H9 (cell line): ENCODE measurements at regions not wholly inside any gene's neighbourhood (a gene's known extent, or its start where the extent isn't known, plus 50 kb on each side); places are given as distances from the start of the nearest gene placed in this dataset.

ENCODE experiments used
- DNase-seq: peaks from one replicate; pipeline ENCODE4 v3.0.0-alpha.2; 2017
- H2AFZ ChIP-seq: one replicate; pipeline ENCODE4 v1.6.1; 2013; ENCODE audit warnings: mild to moderate bottlenecking, low read length, control low read depth, moderate library complexity
- H2AK5ac ChIP-seq: 2 replicates; pipeline ENCODE4 v1.6.1; 2013; ENCODE audit warnings: low read length, control low read depth, mixed read lengths; ENCODE audit not compliant: insufficient read length
- H2BK120ac ChIP-seq: one replicate; pipeline ENCODE4 v1.6.1; 2013; ENCODE audit warnings: low read depth, mild to moderate bottlenecking, low read length, control low read depth, inconsistent platforms; ENCODE audit not compliant: poor library complexity, severe bottlenecking
- H2BK12ac ChIP-seq: 2 replicates; pipeline ENCODE4 v1.6.1; 2013; ENCODE audit warnings: low read length, control low read depth, mixed read lengths, low read depth; ENCODE audit not compliant: insufficient read length
- H2BK15ac ChIP-seq: 2 replicates; pipeline ENCODE4 v1.6.1; 2013; ENCODE audit warnings: low read depth, low read length, control low read depth
- H2BK20ac ChIP-seq: one replicate; pipeline ENCODE4 v1.6.1; 2013; ENCODE audit warnings: low read depth, mild to moderate bottlenecking, low read length, control low read depth, inconsistent platforms; ENCODE audit not compliant: poor library complexity, severe bottlenecking
- H2BK5ac ChIP-seq: 2 replicates; pipeline ENCODE4 v1.6.1; 2013; ENCODE audit warnings: low read length, control low read depth, mixed read lengths; ENCODE audit not compliant: insufficient read length
- H3K14ac ChIP-seq: 2 replicates; pipeline ENCODE4 v1.6.1; 2013; ENCODE audit warnings: low read length, control low read depth; ENCODE audit not compliant: insufficient read depth
- H3K18ac ChIP-seq: 2 replicates; pipeline ENCODE4 v1.6.1; 2013; ENCODE audit warnings: low read depth, mild to moderate bottlenecking, mixed read lengths, low read length, control low read depth; ENCODE audit not compliant: insufficient read length
- H3K23ac ChIP-seq: 2 replicates; pipeline ENCODE4 v1.6.1; 2013; ENCODE audit warnings: low read length, control low read depth, mixed read lengths, low read depth; ENCODE audit not compliant: insufficient read length
- H3K23me2 ChIP-seq: 2 replicates; pipeline ENCODE4 v1.6.1; 2013; ENCODE audit warnings: low read depth, mild to moderate bottlenecking, mixed read lengths, low read length, control low read depth; ENCODE audit not compliant: insufficient read length, poor library complexity, severe bottlenecking
- H3K27ac ChIP-seq: 2 replicates; pipeline ENCODE4 v1.5.1; 2013; ENCODE audit warnings: low read length, control low read depth, mixed read lengths, low read depth; ENCODE audit not compliant: insufficient read length
- H3K27me3 ChIP-seq: 2 replicates; pipeline ENCODE4 v1.6.1; 2013; ENCODE audit warnings: low read length, control low read depth, inconsistent platforms; ENCODE audit not compliant: insufficient read depth
- H3K4ac ChIP-seq: 2 replicates; pipeline ENCODE4 v1.6.1; 2013; ENCODE audit warnings: low read depth, mild to moderate bottlenecking, control low read depth, inconsistent platforms, low read length, moderate library complexity
- H3K4me1 ChIP-seq: 2 replicates; pipeline ENCODE4 v1.6.1; 2013; ENCODE audit warnings: low read length, control low read depth, inconsistent platforms; ENCODE audit not compliant: insufficient read depth
- H3K4me2 ChIP-seq: 2 replicates; pipeline ENCODE4 v1.6.1; 2013; ENCODE audit warnings: low read length, control low read depth, mixed read lengths; ENCODE audit not compliant: insufficient read length, insufficient read depth
- H3K56ac ChIP-seq: 2 replicates; pipeline ENCODE4 v1.6.1; 2013; ENCODE audit warnings: low read depth, mild to moderate bottlenecking, mixed read lengths, low read length, control low read depth; ENCODE audit not compliant: insufficient read length
- H3K79me1 ChIP-seq: 2 replicates; pipeline ENCODE4 v1.6.1; 2013; ENCODE audit warnings: low read depth, mild to moderate bottlenecking, moderate library complexity, low read length, control low read depth, inconsistent platforms; ENCODE audit not compliant: insufficient read depth, poor library complexity, severe bottlenecking
- H3K79me2 ChIP-seq: 2 replicates; pipeline ENCODE4 v1.6.1; 2013; ENCODE audit warnings: low read length, control low read depth, inconsistent platforms; ENCODE audit not compliant: insufficient read depth
- H3K9ac ChIP-seq: 2 replicates; pipeline ENCODE4 v1.6.1; 2013; ENCODE audit warnings: low read length, control low read depth, mixed read lengths; ENCODE audit not compliant: insufficient read length; ENCODE audit errors: extremely low read depth
- H3K9me3 ChIP-seq: one replicate; pipeline ENCODE4 v1.6.1; 2013; ENCODE audit warnings: low read depth, low read length, inconsistent platforms; ENCODE audit not compliant: control insufficient read depth
- H3T11ph ChIP-seq: one replicate; pipeline ENCODE4 v1.6.1; 2013; ENCODE audit warnings: mild to moderate bottlenecking, low read length, control low read depth, inconsistent platforms
- H4K20me1 ChIP-seq: one replicate; pipeline ENCODE4 v1.6.1; 2013; ENCODE audit not compliant: control insufficient read depth, insufficient read length, insufficient read depth
- H4K5ac ChIP-seq: 2 replicates; pipeline ENCODE4 v1.6.1; 2013; ENCODE audit warnings: low read depth, mild to moderate bottlenecking, mixed read lengths, low read length, control low read depth; ENCODE audit not compliant: insufficient read length
- H4K8ac ChIP-seq: replicated peaks from 2 replicates; pipeline ENCODE4 v1.6.1; 2013; ENCODE audit warnings: low read length, control low read depth, mixed read lengths, low read depth; ENCODE audit not compliant: insufficient read length
- H4K91ac ChIP-seq: 2 replicates; pipeline ENCODE4 v1.6.1; 2013; ENCODE audit warnings: low read depth, mild to moderate bottlenecking, moderate library complexity, mixed read lengths, low read length, control low read depth; ENCODE audit not compliant: insufficient read length
- H3K27ac Mint-ChIP-seq, 3 experiments: 2 replicates in 2 of 3; 3 replicates in 1 of 3; pipeline ENCODE4 v1.8.0; 2020 to 2021; ENCODE audit warnings: mixed read lengths in 3 of 3, mild to moderate bottlenecking in 1 of 3, moderate library complexity in 1 of 3
- H3K27me3 Mint-ChIP-seq: 2 replicates; pipeline ENCODE4 v1.8.0; 2021; ENCODE audit warnings: low read depth, mild to moderate bottlenecking, moderate library complexity, mixed read lengths
- H3K36me3 Mint-ChIP-seq, 3 experiments: 2 replicates in 2 of 3; 3 replicates in 1 of 3; pipeline ENCODE4 v1.8.0; 2020 to 2021; ENCODE audit warnings: low read depth in 3 of 3, mixed read lengths in 3 of 3; ENCODE audit not compliant: insufficient read depth in 1 of 3
- H3K4me1 Mint-ChIP-seq, 2 experiments: 2 replicates each; pipeline ENCODE4 v1.8.0; 2020; ENCODE audit warnings: mixed read lengths in 2 of 2
- H3K4me3 Mint-ChIP-seq, 2 experiments: 2 replicates in 1 of 2; 3 replicates in 1 of 2; pipeline ENCODE4 v1.8.0; 2020 to 2021; ENCODE audit warnings: mild to moderate bottlenecking in 2 of 2, mixed read lengths in 2 of 2, moderate library complexity in 1 of 2
- H3K9me3 Mint-ChIP-seq, 2 experiments: 2 replicates in 1 of 2; 3 replicates in 1 of 2; pipeline ENCODE4 v1.8.0; 2020; ENCODE audit warnings: mild to moderate bottlenecking in 2 of 2, mixed read lengths in 2 of 2, moderate library complexity in 1 of 2
- WGBS: extraction: QIAGEN DNeasy Blood & Tissue Kit; methylation state at CpG from one replicate; pipeline ENCODE4 v1.1.7; 2013; ENCODE audit warnings: missing lambda C conversion rate, low lambda C conversion rate, mixed read lengths; ENCODE audit not compliant: insufficient read length; ENCODE audit errors: extremely low coverage; 5-methylcytosine and 5-hydroxymethylcytosine counted together
- TF ChIP-seq, protein P1 (sequence below): fragments of 200-600 bp; sonication (generic); conservative IDR thresholded peaks from 3 replicates; pipeline ENCODE4 v1.8.0; 2021; ENCODE audit warnings: antibody characterized with exemption, mild to moderate bottlenecking

DNA sequence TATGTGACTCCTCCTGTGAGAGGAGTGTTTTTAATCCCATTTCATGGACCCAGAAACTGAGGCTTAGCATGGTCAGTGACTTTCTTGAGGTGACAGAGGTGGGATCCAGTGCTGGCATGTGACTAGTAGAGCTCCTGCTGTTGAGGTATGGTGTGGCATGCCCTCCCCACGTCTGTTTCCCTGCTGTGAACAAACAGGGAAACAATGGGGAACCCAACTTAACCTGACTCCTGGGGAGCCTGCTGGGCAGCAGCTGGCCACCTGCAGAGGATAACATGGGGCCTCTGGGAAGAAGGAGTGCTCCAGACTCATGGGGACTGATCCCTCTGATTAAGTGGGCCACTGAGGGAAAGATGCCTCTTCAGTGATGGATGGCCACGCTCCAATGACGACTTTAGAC is 114.0 kb downstream of the BEGAIN start:
- Histone ChIP-seq H4K20me1 (no peaks in the 10 kb centered on the region), H2BK120ac (no peak overlapping the region), H4K8ac (no peak overlapping the region), H3K9ac (no peak overlapping the region), H3K27me3 (no peaks in the 10 kb centered on the region), H2AFZ (no peak overlapping the region), H2BK20ac (no peak overlapping the region), H3K79me1 (no peaks in the 10 kb centered on the region), H3K4ac (no peak overlapping the region), H2BK15ac (no peak overlapping the region), H4K5ac (no peak overlapping the region), H3K9me3 (no peaks in the 10 kb centered on the region), H3K79me2 (no peaks in the 10 kb centered on the region), H3K14ac (no peak overlapping the region), H3K23me2 (no peaks in the 10 kb centered on the region), H2BK12ac (no peak overlapping the region), H2BK5ac (no peak overlapping the region), H3K4me2 (no peak overlapping the region), H3K56ac (no peak overlapping the region), H3K27ac (no peak overlapping the region), H4K91ac (no peak overlapping the region), H3K4me1 (no peaks in the 10 kb centered on the region), H3T11ph (no peak overlapping the region), H2AK5ac (no peak overlapping the region), H3K23ac (no peak overlapping the region), H3K18ac (no peak overlapping the region)
- no peaks in the 10 kb centered on the region; a peak in 1 of 5 replicates for H3K9me3 Mint-ChIP-seq
- H3K27me3 Mint-ChIP-seq: peaks cover 12% of the 10 kb centered on the region
- TF ChIP-seq, protein P1, sequence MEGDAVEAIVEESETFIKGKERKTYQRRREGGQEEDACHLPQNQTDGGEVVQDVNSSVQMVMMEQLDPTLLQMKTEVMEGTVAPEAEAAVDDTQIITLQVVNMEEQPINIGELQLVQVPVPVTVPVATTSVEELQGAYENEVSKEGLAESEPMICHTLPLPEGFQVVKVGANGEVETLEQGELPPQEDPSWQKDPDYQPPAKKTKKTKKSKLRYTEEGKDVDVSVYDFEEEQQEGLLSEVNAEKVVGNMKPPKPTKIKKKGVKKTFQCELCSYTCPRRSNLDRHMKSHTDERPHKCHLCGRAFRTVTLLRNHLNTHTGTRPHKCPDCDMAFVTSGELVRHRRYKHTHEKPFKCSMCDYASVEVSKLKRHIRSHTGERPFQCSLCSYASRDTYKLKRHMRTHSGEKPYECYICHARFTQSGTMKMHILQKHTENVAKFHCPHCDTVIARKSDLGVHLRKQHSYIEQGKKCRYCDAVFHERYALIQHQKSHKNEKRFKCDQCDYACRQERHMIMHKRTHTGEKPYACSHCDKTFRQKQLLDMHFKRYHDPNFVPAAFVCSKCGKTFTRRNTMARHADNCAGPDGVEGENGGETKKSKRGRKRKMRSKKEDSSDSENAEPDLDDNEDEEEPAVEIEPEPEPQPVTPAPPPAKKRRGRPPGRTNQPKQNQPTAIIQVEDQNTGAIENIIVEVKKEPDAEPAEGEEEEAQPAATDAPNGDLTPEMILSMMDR: no peak
- DNase-seq: no peak
- H3K4me3 Mint-ChIP-seq: no peak overlapping the region
- H3K27ac Mint-ChIP-seq: peak overlapping the region in 1 of 3 experiments; percentile 24; a peak in 1 of 7 replicates
- peaks cover 6 to 18% of the 10 kb centered on the region in 2 experiments; a peak in 2 of 4 replicates for H3K4me1 Mint-ChIP-seq
- H3K36me3 Mint-ChIP-seq: peaks cover 0 to 2% (median 0%) of the 10 kb centered on the region in 3 experiments; a peak in 2 of 7 replicates
- WGBS: no CpG with 5 or more reads among the region's 3 CpGs
